Activated CD8-positive, alpha-beta T cell treated with anti-CD3 and anti-CD28 coated beads for 36 hours (primary cell): ENCODE measurements at regions not wholly inside any gene's neighbourhood (a gene's known extent, or its start where the extent isn't known, plus 50 kb on each side); places are given as distances from the start of the nearest gene placed in this dataset.

Experiments used
- ATAC-seq: fragments of 200-7000 bp; cut with Tn5 transposase; one replicate; pipeline ENCODE4 v1.10.0; 2021; ENCODE audit warnings: mild to moderate bottlenecking, moderate library complexity
- CTCF ChIA-PET: fragments of 350-600 bp; sonication (Branson Sonifier 250); formaldehyde crosslinking; loops from one replicate; lab custom pipeline; 2021; ENCODE audit warnings: antibody characterized with exemption; lab: Charles Lee
- POLR2A ChIA-PET: fragments of 350-600 bp; sonication (Branson Sonifier 250); formaldehyde crosslinking; loops from one replicate; lab custom pipeline; 2021; ENCODE audit warnings: antibody characterized with exemption; lab: Charles Lee
- DNase-seq: peaks from one replicate; pipeline ENCODE4 v3.0.0-alpha.2; 2020
- H3K27ac Mint-ChIP-seq: one replicate; pipeline ENCODE4 v1.8.0; 2021; ENCODE audit warnings: mild to moderate bottlenecking, mixed read lengths
- H3K27me3 Mint-ChIP-seq: one replicate; pipeline ENCODE4 v1.8.0; 2021; ENCODE audit warnings: mixed read lengths
- H3K36me3 Mint-ChIP-seq: one replicate; pipeline ENCODE4 v1.8.0; 2021; ENCODE audit warnings: low read depth, mixed read lengths
- H3K4me1 Mint-ChIP-seq: one replicate; pipeline ENCODE4 v1.8.0; 2021; ENCODE audit warnings: low read depth, mixed read lengths
- H3K4me3 Mint-ChIP-seq: one replicate; pipeline ENCODE4 v1.8.0; 2021; ENCODE audit warnings: mild to moderate bottlenecking, moderate library complexity, mixed read lengths
- H3K9me3 Mint-ChIP-seq: one replicate; pipeline ENCODE4 v1.8.0; 2021; ENCODE audit warnings: mixed read lengths
- intact Hi-C: fragments of 100-400 bp; cut with micrococcal nuclease; formaldehyde crosslinking; loops from one replicate; pipeline ENCODE4 v1.10.0; 2022
- TF ChIP-seq, protein P1 (sequence below): fragments of 200-600 bp; IDR thresholded peaks from one replicate; pipeline ENCODE4 v1.8.0; 2022; ENCODE audit warnings: antibody characterized with exemption, mild to moderate bottlenecking

DNA sequence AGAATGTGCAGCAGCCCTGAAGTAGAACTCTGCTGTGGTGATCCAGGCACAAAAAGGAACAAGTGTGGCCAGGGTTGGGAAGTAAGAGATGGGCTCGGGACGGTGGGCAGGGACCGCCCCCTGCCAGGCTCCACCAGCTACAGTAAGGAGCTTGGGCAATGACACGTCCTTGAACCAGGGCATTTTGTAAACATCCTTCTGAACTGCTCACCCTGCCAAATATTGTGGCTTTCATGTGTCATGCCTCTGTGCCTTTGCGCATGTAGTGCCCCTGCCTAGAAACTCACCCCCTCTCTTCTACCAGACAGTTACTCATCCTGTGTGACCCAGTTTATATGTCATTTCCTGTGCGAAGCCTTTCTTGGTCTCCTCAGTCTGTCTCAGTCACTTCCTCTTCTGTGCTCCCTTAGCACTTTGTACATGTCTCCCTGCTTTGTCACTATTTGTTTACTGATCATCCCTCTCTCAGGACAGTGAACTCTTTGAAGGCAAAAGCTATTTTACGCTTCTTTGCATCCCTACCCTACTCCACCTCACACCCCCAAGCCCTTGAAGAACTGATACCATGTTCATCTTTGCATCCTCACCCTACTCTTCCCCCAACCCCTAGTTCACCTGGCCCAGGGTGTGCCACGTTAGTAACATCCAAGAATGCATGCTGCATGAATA lies 108.9 kb upstream of the PLEKHG7 start:
- Mint-ChIP-seq H3K36me3 (peaks cover 16% of the 10 kb centered on the region), H3K4me1 (peaks cover 59% of the 10 kb centered on the region), H3K27ac (peak overlapping the region; percentile 99), H3K4me3 (peak overlapping the region; percentile 46), H3K27me3 (no peaks in the 10 kb centered on the region), H3K9me3 (peaks cover 11% of the 10 kb centered on the region)
- ChIA-PET CTCF (interaction anchor here (0.6 to 0.8 kb wide), 3 partner anchors 18 to 186 kb away, joined by 3 to 4 read pairs (median 3); no protein-coding TSS in a partner anchor), POLR2A (interaction anchor here (0.6 to 2.0 kb wide), 4 partner anchors 11 to 844 kb away, joined by 3 to 5 read pairs (median 4); partner anchors contain the start of gene BTG1)
- TF ChIP-seq, protein P1, sequence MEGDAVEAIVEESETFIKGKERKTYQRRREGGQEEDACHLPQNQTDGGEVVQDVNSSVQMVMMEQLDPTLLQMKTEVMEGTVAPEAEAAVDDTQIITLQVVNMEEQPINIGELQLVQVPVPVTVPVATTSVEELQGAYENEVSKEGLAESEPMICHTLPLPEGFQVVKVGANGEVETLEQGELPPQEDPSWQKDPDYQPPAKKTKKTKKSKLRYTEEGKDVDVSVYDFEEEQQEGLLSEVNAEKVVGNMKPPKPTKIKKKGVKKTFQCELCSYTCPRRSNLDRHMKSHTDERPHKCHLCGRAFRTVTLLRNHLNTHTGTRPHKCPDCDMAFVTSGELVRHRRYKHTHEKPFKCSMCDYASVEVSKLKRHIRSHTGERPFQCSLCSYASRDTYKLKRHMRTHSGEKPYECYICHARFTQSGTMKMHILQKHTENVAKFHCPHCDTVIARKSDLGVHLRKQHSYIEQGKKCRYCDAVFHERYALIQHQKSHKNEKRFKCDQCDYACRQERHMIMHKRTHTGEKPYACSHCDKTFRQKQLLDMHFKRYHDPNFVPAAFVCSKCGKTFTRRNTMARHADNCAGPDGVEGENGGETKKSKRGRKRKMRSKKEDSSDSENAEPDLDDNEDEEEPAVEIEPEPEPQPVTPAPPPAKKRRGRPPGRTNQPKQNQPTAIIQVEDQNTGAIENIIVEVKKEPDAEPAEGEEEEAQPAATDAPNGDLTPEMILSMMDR, result no peak
- intact Hi-C loops, result loop anchor here (5.0 to 10.0 kb wide), 2 partner anchors 53 to 1019 kb away; no protein-coding TSS in a partner anchor
- peak; percentile 86 for DNase-seq
- ATAC-seq, result peak; percentile 97

DNA sequence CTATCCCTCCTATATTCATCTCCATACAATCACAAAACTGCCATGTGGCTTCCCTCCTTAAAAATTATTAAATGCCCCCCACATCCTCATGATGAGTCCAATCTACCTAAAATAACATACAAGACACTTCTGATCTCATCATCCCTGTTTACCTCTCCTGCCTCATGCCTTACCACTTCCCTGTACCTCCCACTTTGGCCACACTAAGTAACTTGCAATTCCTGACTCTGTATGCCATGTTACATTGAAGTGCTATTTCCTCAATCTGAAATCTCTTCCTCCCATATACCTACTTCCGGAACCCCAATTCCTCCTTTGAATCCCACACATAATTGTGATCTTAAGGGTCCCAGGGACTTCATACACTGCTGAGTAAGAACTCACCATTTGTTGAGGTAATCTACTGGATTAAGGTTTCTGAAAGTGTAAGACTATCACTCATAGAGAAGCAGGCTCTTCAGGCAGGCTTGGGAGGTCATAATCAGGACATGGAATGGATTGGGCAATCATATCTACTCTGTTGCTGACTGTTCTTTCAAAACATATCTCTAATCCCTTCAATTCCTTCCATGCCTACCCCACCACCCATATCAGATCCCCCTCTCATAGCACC lies 117.6 kb upstream of the PLEKHG7 start:
- peaks cover 8% of the 10 kb centered on the region for H3K9me3 Mint-ChIP-seq
- H3K27me3 Mint-ChIP-seq, result no peaks in the 10 kb centered on the region
- H3K36me3 Mint-ChIP-seq, result peaks cover 1% of the 10 kb centered on the region
- DNase-seq (no peak), ATAC-seq (no peak)
- ChIA-PET POLR2A (no interaction called here), CTCF (no interaction called here)
- no peak overlapping the region for H3K4me3 Mint-ChIP-seq
- intact Hi-C loops, result no loop called here
- no peak overlapping the region for H3K27ac Mint-ChIP-seq
- H3K4me1 Mint-ChIP-seq, result peaks cover 6% of the 10 kb centered on the region
- TF ChIP-seq, protein P1, result no peak

DNA sequence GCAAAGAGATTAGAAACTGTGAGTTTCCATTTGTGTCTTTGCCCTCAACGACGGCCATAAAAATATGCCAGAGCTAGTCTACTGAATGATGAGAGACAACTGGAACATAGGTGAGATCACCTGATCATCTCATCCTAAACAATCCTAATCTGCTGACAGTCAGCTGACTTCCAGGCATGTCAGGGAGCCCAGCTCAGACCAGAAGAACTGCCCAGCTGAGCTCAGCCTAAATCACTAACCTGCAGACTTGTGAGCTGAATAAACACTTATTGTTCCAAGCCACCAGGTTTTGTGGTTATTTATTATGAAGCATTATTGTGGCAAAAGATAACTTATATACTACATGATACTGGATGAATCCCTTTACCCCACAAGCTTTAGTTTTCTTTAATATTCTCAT lies 118.9 kb upstream of the PLEKHG7 start:
- Mint-ChIP-seq H3K36me3 (peaks cover 1% of the 10 kb centered on the region), H3K9me3 (peaks cover 8% of the 10 kb centered on the region), H3K27me3 (no peaks in the 10 kb centered on the region), H3K27ac (no peak overlapping the region), H3K4me3 (no peak overlapping the region), H3K4me1 (no peaks in the 10 kb centered on the region)
- DNase-seq (no peak), ATAC-seq (no peak)
- intact Hi-C loops, result no loop called here
- TF ChIP-seq, protein P1, result no peak
- ChIA-PET POLR2A (no interaction called here), CTCF (interaction anchor here (0.5 to 1.6 kb wide), 5 partner anchors 9 to 773 kb away, joined by 3 to 4 read pairs (median 4); no protein-coding TSS in a partner anchor)

DNA sequence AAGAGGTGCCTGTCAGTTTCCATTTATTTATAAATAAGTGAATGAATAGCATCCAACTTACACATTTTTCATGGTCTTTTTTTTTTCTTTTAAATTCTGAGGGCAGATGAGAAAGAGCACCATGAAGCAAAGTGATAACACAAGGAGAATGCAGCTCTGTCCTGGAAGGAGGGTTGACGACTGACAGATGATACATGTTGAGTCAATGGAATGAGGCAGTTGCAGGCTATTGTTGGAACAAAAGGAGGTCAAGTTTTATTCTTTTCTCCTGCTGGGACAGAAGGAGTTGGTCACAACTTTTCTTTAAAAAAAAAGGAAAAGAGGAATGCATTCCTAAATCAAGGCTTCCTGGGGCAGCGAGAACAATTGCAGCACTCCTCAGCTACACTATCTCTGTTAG lies 119.9 kb upstream of the PLEKHG7 start:
- Mint-ChIP-seq H3K4me1 (no peaks in the 10 kb centered on the region), H3K4me3 (no peak overlapping the region), H3K27ac (no peak overlapping the region), H3K36me3 (peaks cover 1% of the 10 kb centered on the region), H3K27me3 (no peaks in the 10 kb centered on the region), H3K9me3 (peaks cover 8% of the 10 kb centered on the region)
- ATAC-seq (no peak), DNase-seq (no peak)
- ChIA-PET POLR2A (no interaction called here), CTCF (interaction anchor here (0.6 to 1.6 kb wide), 5 partner anchors 9 to 772 kb away, joined by 3 to 4 read pairs (median 3); no protein-coding TSS in a partner anchor)
- TF ChIP-seq, protein P1, result no peak
- intact Hi-C loops, result no loop called here

DNA sequence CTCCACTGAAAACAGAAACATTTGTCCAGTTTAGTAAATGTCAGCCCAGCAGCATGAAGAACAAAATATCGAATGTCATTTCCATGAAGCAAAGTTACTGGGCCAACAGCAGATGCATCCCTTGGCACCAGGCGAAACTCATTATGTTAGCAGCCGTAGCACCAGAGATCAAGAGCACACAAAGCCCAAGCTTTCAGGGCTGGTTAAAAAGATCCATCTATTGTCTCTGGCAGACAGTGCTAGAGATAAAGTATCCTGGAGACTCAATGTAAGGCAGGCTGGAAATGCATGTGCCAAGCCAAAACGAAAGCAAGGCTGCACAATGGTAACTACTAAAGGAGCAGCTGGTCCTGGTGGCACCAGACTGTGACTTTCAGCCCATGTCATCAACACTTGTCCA lies 120.3 kb upstream of the PLEKHG7 start:
- DNase-seq, result no peak
- Mint-ChIP-seq H3K36me3 (peaks cover 1% of the 10 kb centered on the region), H3K27me3 (no peaks in the 10 kb centered on the region), H3K27ac (no peak overlapping the region), H3K9me3 (peaks cover 8% of the 10 kb centered on the region), H3K4me1 (no peaks in the 10 kb centered on the region), H3K4me3 (no peak overlapping the region)
- ChIA-PET POLR2A (interaction anchor here (0.6 kb wide), 1 partner anchor 436 kb away, joined by 3 read pairs; no protein-coding TSS in a partner anchor), CTCF (interaction anchor here (0.6 to 1.6 kb wide), 5 partner anchors 9 to 67 kb away, joined by 3 to 4 read pairs (median 3); no protein-coding TSS in a partner anchor)
- TF ChIP-seq, protein P1, result no peak
- intact Hi-C loops, result no loop called here
- ATAC-seq, result no peak
